Thyroid gland (tissue), 4 donors: ENCODE measurements at regions not wholly inside any gene's neighbourhood (a gene's known extent, or its start where the extent isn't known, plus 50 kb on each side); places are given as distances from the start of the nearest gene placed in this dataset.

Source experiments
- DNase-seq, 2 donors: peaks; one replicate each; pipeline ENCODE4 v3.0.0-alpha.2; 2019
- H3K27ac ChIP-seq, 3 donors: fragments of 200-600 bp; sonication (generic); 1 replicate in 2 of 3; 2 replicates in 1 of 3; pipeline ENCODE4 v1.5.1; 2016 to 2019; ENCODE audit warnings: mild to moderate bottlenecking in 1 of 3, moderate library complexity in 1 of 3
- H3K27me3 ChIP-seq: fragments of 200-600 bp; sonication (generic); one replicate; pipeline ENCODE4 v1.5.1; 2019
- H3K36me3 ChIP-seq, 2 donors: fragments of 200-600 bp; sonication (generic); one replicate each; pipeline ENCODE4 v1.5.1; 2016 to 2019
- H3K4me1 ChIP-seq, 2 donors: fragments of 200-600 bp; sonication (generic); one replicate each; pipeline ENCODE4 v1.5.1; 2017 to 2019
- H3K4me3 ChIP-seq, 3 donors: fragments of 200-600 bp; sonication (generic); replicated peaks in 1 of 3; 1 replicate in 2 of 3; 2 replicates in 1 of 3; pipeline ENCODE4 v1.5.1; 2016; ENCODE audit warnings: mild to moderate bottlenecking in 1 of 3
- H3K9me3 ChIP-seq: fragments of 200-600 bp; sonication (generic); one replicate; pipeline ENCODE4 v1.5.1; 2017
- CTCF ChIP-seq, 6 experiments: fragments of 200-600 bp in 3 of 6; fragments of 450-650 bp in 3 of 6; sonication (generic) in 3 of 6; IDR thresholded peaks; one replicate each; pipeline ENCODE4 v1.5.1; 2016 to 2019; ENCODE audit warnings: antibody characterized with exemption in 6 of 6, mild to moderate bottlenecking in 2 of 6, inconsistent platforms in 1 of 6, moderate library complexity in 1 of 6
- POLR2A ChIP-seq, 2 donors: fragments of 450-650 bp; IDR thresholded peaks; one replicate each; pipeline ENCODE4 v1.6.1; 2017; ENCODE audit warnings: antibody characterized with exemption in 2 of 2, mild to moderate bottlenecking in 2 of 2, moderate library complexity in 1 of 2
- WGBS, 2 donors: methylation state at CpG; one replicate each; pipeline ENCODE4 v1.1.5; 2017; 5-methylcytosine and 5-hydroxymethylcytosine counted together
- intact Hi-C: fragments of 100-400 bp; cut with DNase I; formaldehyde crosslinking; loops from one replicate; pipeline ENCODE4 v1.15.1; 2023

DNA sequence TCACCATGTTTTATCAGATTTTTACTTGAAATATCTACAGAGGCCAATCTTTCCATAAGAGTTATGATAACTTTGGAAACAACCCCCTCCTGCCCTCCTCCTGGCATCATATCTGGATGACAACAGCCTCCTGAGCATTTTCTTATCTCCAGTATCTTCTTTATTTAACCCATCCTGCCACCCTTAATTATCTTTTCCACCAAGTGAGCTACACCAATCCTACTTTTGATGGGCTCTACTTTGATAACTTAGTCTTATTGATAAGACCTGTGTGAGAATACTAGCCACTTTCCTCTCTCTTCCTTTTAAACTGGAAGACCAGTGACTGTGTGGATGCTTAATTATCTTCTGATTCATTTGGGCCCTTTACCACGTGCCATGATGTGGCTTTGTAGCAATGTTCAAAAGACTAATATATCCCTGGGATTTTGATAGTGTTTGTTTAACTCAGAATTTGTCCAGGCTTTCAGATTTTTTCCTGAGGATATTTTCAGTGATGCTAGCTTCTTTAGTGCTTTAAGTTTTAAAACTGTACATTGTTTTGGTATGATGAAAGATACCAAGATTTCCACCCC lies 330.1 kb upstream of the GIMD1 start:
- no peaks in the 10 kb centered on the region for H3K27me3 ChIP-seq
- DNase-seq = no peak
- no peaks in the 10 kb centered on the region for H3K4me1 ChIP-seq
- H3K36me3 ChIP-seq = no peaks in the 10 kb centered on the region
- no peak for TF ChIP-seq POLR2A (IDR thresholded peaks at IDR 0.05)
- TF ChIP-seq CTCF (IDR thresholded peaks at IDR 0.05) = no peak
- intact Hi-C loops = no loop called here
- H3K27ac ChIP-seq = no peak overlapping the region
- no peak overlapping the region for H3K4me3 ChIP-seq
- no peaks in the 10 kb centered on the region for H3K9me3 ChIP-seq
- WGBS, 2 donors = 59 to 82% methylated on average over 1 of the region's 1 CpG

DNA sequence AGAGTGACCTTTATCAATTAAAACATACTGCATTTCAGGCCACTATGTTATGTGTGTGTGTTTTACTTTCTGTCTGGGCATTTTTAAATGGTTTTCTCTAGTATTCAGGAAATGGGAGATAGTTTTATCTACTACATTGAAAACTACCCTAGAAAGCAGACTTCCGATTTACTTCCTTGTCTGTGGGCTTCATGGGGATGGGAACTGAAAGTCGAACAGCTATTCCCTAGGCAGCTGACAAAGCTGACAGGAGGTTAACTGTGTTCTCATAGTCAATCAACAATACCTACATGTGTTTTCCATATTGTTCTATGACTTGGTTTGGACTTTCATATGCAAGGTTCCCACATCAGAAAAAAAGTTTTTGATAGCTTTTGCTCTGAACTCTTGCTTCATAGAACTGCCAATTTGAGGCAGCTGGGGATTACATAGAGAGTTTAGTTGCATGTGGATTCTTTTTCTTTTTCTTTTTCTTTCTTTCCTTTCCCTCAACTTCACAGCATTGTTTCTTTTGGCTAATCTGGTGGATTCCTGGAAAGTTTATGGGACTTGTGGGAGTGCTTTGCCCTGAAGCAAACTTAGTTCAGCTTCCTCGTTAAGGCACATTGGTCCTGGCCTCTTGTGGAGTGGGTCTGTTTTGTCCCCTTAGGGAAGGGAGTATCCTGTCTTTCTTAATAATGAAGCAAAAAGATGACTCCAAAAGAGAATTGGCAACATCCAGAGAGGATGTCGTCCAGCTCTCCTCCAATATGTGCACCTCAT lies 327.1 kb upstream of the GIMD1 start:
- no peaks in the 10 kb centered on the region for H3K36me3 ChIP-seq

DNA sequence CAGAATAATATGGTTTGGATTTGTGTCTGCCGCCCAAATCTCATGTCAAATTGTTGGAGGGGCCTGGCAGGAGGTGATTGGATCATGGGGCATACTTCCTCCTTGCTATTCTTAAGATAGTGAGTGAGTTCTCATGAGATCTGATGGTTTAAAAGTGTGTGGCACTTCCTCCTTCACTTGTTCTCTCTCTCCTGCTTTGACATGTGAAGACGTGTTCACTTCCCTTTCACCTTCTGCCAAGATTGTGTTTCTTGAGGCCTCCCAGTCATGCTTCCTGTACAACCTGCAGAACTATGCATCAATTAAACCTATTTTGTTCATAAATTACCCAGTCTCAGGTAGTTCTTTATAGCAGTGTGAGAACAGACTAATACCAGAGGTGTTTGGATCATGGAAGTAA lies 325.7 kb upstream of the GIMD1 start:
- no peak for DNase-seq
- Histone ChIP-seq H3K27ac (no peak overlapping the region), H3K36me3 (no peaks in the 10 kb centered on the region), H3K27me3 (no peaks in the 10 kb centered on the region), H3K9me3 (no peaks in the 10 kb centered on the region), H3K4me1 (no peaks in the 10 kb centered on the region), H3K4me3 (no peak overlapping the region)
- TF ChIP-seq CTCF (IDR thresholded peaks at IDR 0.05) (no peak), POLR2A (IDR thresholded peaks at IDR 0.05) (no peak)
- WGBS, 2 donors = 74 to 75% methylated on average over 2 of the region's 2 CpGs
- intact Hi-C loops = no loop called here

More for the DNA sequence above, 327.1 kb upstream of the GIMD1 start:
- no peak overlapping the region for H3K4me3 ChIP-seq
- WGBS, 2 donors = 62 to 69% methylated on average over 4 of the region's 4 CpGs
- no peak overlapping the region for H3K27ac ChIP-seq
- H3K27me3 ChIP-seq = no peaks in the 10 kb centered on the region
- intact Hi-C loops = no loop called here
- no peak for DNase-seq
- no peak for TF ChIP-seq CTCF (IDR thresholded peaks at IDR 0.05)
- no peak for TF ChIP-seq POLR2A (IDR thresholded peaks at IDR 0.05)
- no peaks in the 10 kb centered on the region for H3K4me1 ChIP-seq
- no peaks in the 10 kb centered on the region for H3K9me3 ChIP-seq

GRCh38 chr4:106691749-106692148 lies 323.2 kb upstream of the GIMD1 start:
- H3K4me1 ChIP-seq = no peaks in the 10 kb centered on the region
- H3K9me3 ChIP-seq = no peaks in the 10 kb centered on the region
- WGBS, 2 donors = 14 to 21% methylated on average over 2 of the region's 2 CpGs
- H3K27ac ChIP-seq = no peak overlapping the region
- H3K27me3 ChIP-seq = no peaks in the 10 kb centered on the region
- no peak for DNase-seq
- TF ChIP-seq POLR2A (IDR thresholded peaks at IDR 0.05) (no peak), CTCF (IDR thresholded peaks at IDR 0.05) (no peak)
- H3K4me3 ChIP-seq = no peak overlapping the region
- no peaks in the 10 kb centered on the region for H3K36me3 ChIP-seq
- intact Hi-C loops = no loop called here

GRCh38 chr4:106690487-106690886 lies 321.9 kb upstream of the GIMD1 start:
- no peak overlapping the region for H3K27ac ChIP-seq
- no peak for DNase-seq
- H3K9me3 ChIP-seq = no peaks in the 10 kb centered on the region
- intact Hi-C loops = no loop called here
- no peaks in the 10 kb centered on the region for H3K36me3 ChIP-seq
- WGBS, 2 donors = 37 to 42% methylated on average over 4 of the region's 4 CpGs
- no peaks in the 10 kb centered on the region for H3K27me3 ChIP-seq
- no peak overlapping the region for H3K4me3 ChIP-seq
- no peaks in the 10 kb centered on the region for H3K4me1 ChIP-seq
- TF ChIP-seq POLR2A (IDR thresholded peaks at IDR 0.05) = no peak
- no peak for TF ChIP-seq CTCF (IDR thresholded peaks at IDR 0.05)
